Endothelial cell of umbilical vein (primary cell): ENCODE measurements at regions not wholly inside any gene's neighbourhood (a gene's known extent, or its start where the extent isn't known, plus 50 kb on each side); places are given as distances from the start of the nearest gene placed in this dataset.

Source experiments
- BruUV-seq: library from RNA; stranded (reverse); fragments of 400-500 nt; replicated peaks from 2 replicates; lab custom pipeline; 2021; lab: Mats Ljungman, UMichigan
- CTCF ChIA-PET: fragments of 300-600, 350-600 bp; sonication (Branson Sonifier 250); formaldehyde crosslinking; loops from one replicate; lab custom pipeline; 2021; ENCODE audit warnings: antibody characterized with exemption, inconsistent platforms; lab: Charles Lee
- POLR2A ChIA-PET: fragments of 300-600, 350-600 bp; sonication (Branson Sonifier 250); formaldehyde crosslinking; loops from one replicate; lab custom pipeline; 2021; ENCODE audit warnings: antibody characterized with exemption, inconsistent platforms; lab: Charles Lee
- DNase-seq: peaks from one replicate; pipeline ENCODE4 v3.0.0-alpha.2; 2011; ENCODE audit warnings: low read depth, low spot score
- FAIRE-seq: peaks from 2 replicates; lab custom pipeline; 2011; peaks lifted over from hg19 to GRCh38; lab: Jason Lieb, UNC
- H2AFZ ChIP-seq: 2 replicates; pipeline ENCODE4 v1.6.0; 2012; ENCODE audit warnings: low read depth, low read length, control low read depth, inconsistent platforms
- H3K27ac ChIP-seq: 2 replicates; pipeline ENCODE4 v1.5.1; 2011; ENCODE audit warnings: low read depth, mild to moderate bottlenecking, control low read depth, low read length, moderate library complexity; ENCODE audit not compliant: insufficient read depth
- H3K27me3 ChIP-seq, 2 experiments: 2 replicates each; pipeline versions ENCODE4 v1.6.0 to v1.6.1; 2011; ENCODE audit warnings: low read length in 2 of 2, mixed read lengths in 1 of 2; ENCODE audit not compliant: control insufficient read depth in 2 of 2, insufficient read depth in 2 of 2
- H3K36me3 ChIP-seq, 2 experiments: 2 replicates in 1 of 2; 3 replicates in 1 of 2; pipeline ENCODE4 v1.5.1; 2011; ENCODE audit warnings: low read length in 2 of 2, mild to moderate bottlenecking in 1 of 2, moderate library complexity in 1 of 2; ENCODE audit not compliant: control insufficient read depth in 2 of 2, insufficient read depth in 2 of 2; ENCODE audit errors: extremely low read depth in 1 of 2
- H3K4me1 ChIP-seq: 3 replicates; pipeline ENCODE4 v1.5.1; 2011; ENCODE audit warnings: mild to moderate bottlenecking, low read length; ENCODE audit not compliant: control insufficient read depth, insufficient read depth; ENCODE audit errors: extremely low read depth
- H3K4me2 ChIP-seq: 2 replicates; pipeline ENCODE4 v1.6.1; 2011; ENCODE audit warnings: low read length, control low read depth, mixed read lengths; ENCODE audit not compliant: insufficient read depth
- H3K4me3 ChIP-seq, 3 experiments: fragments of 200-600 bp in 1 of 3; sonication (generic), shearing (Covaris generic) in 1 of 3; replicated peaks in 1 of 3; 2 replicates each; pipeline ENCODE4 v1.5.1; 2011 to 2016; ENCODE audit warnings: control low read depth in 3 of 3, low read length in 3 of 3, mild to moderate bottlenecking in 2 of 3, inconsistent platforms in 1 of 3, low read depth in 1 of 3, moderate library complexity in 1 of 3; ENCODE audit not compliant: insufficient read depth in 1 of 3
- H3K79me2 ChIP-seq: 2 replicates; pipeline ENCODE4 v1.6.0; 2012; ENCODE audit warnings: low read length, inconsistent platforms; ENCODE audit not compliant: control insufficient read depth, insufficient read depth
- H3K9ac ChIP-seq: replicated peaks from 2 replicates; pipeline ENCODE3; 2011; ENCODE audit warnings: low read length, control low read depth; ENCODE audit not compliant: insufficient read depth; ENCODE audit errors: extremely low read depth
- H3K9me1 ChIP-seq: replicated peaks from 3 replicates; pipeline ENCODE4 v1.6.0; 2011; ENCODE audit warnings: mild to moderate bottlenecking, low read length; ENCODE audit not compliant: control insufficient read depth, insufficient read depth; ENCODE audit errors: extremely low read depth
- H3K9me3 ChIP-seq: replicated peaks from 2 replicates; pipeline ENCODE4 v1.5.1; 2012; ENCODE audit warnings: low read length, inconsistent platforms; ENCODE audit not compliant: control insufficient read depth, insufficient read depth
- H4K20me1 ChIP-seq: replicated peaks from 2 replicates; pipeline ENCODE3; 2011; ENCODE audit warnings: mild to moderate bottlenecking, low read length; ENCODE audit not compliant: control insufficient read depth, insufficient read depth; ENCODE audit errors: extremely low read depth
- EZH2 ChIP-seq: IDR thresholded peaks from 2 replicates; pipeline ENCODE4 v1.6.1; 2012; ENCODE audit warnings: borderline replicate concordance, low read depth, mild to moderate bottlenecking, moderate library complexity, low read length, inconsistent platforms; ENCODE audit not compliant: severe bottlenecking
- FOS ChIP-seq: IDR thresholded peaks from 2 replicates; pipeline ENCODE4 v1.6.1; 2011; ENCODE audit warnings: mild to moderate bottlenecking, low read length, moderate library complexity, borderline replicate concordance; ENCODE audit not compliant: insufficient read depth
- GATA2 ChIP-seq: IDR thresholded peaks from 2 replicates; pipeline ENCODE4 v1.7.0; 2011; ENCODE audit warnings: low read depth, mild to moderate bottlenecking, moderate library complexity, mixed read lengths, low read length; ENCODE audit not compliant: insufficient read length, insufficient read depth
- JUN ChIP-seq: IDR thresholded peaks from 2 replicates; pipeline ENCODE4 v1.6.1; 2011; ENCODE audit warnings: borderline replicate concordance, low read depth; ENCODE audit not compliant: insufficient read length, insufficient read depth
- MAX ChIP-seq: IDR thresholded peaks from 2 replicates; pipeline ENCODE4 v1.6.1; 2011; ENCODE audit not compliant: insufficient read depth, insufficient read length
- MYC ChIP-seq: IDR thresholded peaks from one replicate; pipeline ENCODE4 v1.6.1; 2011; ENCODE audit warnings: mild to moderate bottlenecking, low read depth, low read length
- POLR2A ChIP-seq: IDR thresholded peaks from 2 replicates; pipeline ENCODE4 v1.6.1; 2012; ENCODE audit warnings: low read depth, mild to moderate bottlenecking, control low read depth, low read length
- POLR2AphosphoS5 ChIP-seq: IDR thresholded peaks from 2 replicates; pipeline ENCODE4 v1.6.1; 2012; ENCODE audit warnings: low read depth, mild to moderate bottlenecking, control low read depth, low read length, moderate library complexity; ENCODE audit not compliant: insufficient read depth
- dilution Hi-C: fragments of 300-500 bp; cut with MboI; formaldehyde crosslinking; loops from one replicate; pipeline ENCODE4 v1.15.0; 2019; ENCODE audit warnings: low sequenced_read_pairs; ENCODE audit not compliant: extremely low pct_ligation_motif_present
- intact Hi-C: fragments of 100-400 bp; cut with micrococcal nuclease; formaldehyde crosslinking; loops from one replicate; pipeline ENCODE4 v1.10.0; 2022
- TF ChIP-seq, protein P1 (sequence below), 2 donors: IDR thresholded peaks; 1 replicate in 1 of 2; 2 replicates in 1 of 2; pipeline ENCODE4 v1.5.1; 2011; ENCODE audit warnings: low read length in 2 of 2, mild to moderate bottlenecking in 2 of 2, moderate library complexity in 2 of 2, control low read depth in 1 of 2, inconsistent platforms in 1 of 2, low read depth in 1 of 2; ENCODE audit not compliant: insufficient read depth in 1 of 2; ENCODE audit errors: extremely low read depth in 1 of 2

DNA sequence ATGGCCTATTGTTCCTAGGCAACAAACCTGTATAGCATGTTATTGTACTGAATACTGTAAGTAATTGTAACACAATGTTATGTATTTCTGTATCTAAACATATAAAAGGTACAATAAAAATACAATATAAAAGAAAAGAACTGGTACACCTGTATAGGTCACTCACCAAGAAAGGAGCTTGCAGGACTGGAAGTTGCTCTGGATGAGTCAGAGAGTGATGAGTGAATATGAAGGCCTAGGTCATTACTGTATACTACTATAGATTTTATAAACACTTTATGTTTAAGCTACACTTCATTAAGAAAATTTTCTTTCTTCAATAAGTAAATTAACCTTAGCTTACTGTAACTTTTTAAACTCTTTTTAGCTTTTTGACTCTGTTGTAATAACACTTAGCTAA lies 559.9 kb downstream of the PLPP3 start:
- Histone ChIP-seq H3K9ac (no peak overlapping the region), H3K27ac (no peak overlapping the region), H3K9me3 (no peaks in the 10 kb centered on the region), H3K4me2 (no peak overlapping the region), H3K79me2 (no peaks in the 10 kb centered on the region), H3K27me3 (no peaks in the 10 kb centered on the region), H3K4me3 (no peak overlapping the region), H2AFZ (no peak overlapping the region), H4K20me1 (no peaks in the 10 kb centered on the region), H3K4me1 (no peaks in the 10 kb centered on the region), H3K36me3 (no peaks in the 10 kb centered on the region), H3K9me1 (no peaks in the 10 kb centered on the region)
- POLR2A ChIA-PET: no interaction called here
- dilution Hi-C loops: no loop called here
- DNase-seq (no peak), FAIRE-seq (no peak)
- intact Hi-C loops: no loop called here
- TF ChIP-seq MYC (no peak), GATA2 (no peak), POLR2A (no peak), EZH2 (no peak), JUN (no peak), MAX (no peak), FOS (no peak), POLR2AphosphoS5 (no peak)
- TF ChIP-seq, protein P1, sequence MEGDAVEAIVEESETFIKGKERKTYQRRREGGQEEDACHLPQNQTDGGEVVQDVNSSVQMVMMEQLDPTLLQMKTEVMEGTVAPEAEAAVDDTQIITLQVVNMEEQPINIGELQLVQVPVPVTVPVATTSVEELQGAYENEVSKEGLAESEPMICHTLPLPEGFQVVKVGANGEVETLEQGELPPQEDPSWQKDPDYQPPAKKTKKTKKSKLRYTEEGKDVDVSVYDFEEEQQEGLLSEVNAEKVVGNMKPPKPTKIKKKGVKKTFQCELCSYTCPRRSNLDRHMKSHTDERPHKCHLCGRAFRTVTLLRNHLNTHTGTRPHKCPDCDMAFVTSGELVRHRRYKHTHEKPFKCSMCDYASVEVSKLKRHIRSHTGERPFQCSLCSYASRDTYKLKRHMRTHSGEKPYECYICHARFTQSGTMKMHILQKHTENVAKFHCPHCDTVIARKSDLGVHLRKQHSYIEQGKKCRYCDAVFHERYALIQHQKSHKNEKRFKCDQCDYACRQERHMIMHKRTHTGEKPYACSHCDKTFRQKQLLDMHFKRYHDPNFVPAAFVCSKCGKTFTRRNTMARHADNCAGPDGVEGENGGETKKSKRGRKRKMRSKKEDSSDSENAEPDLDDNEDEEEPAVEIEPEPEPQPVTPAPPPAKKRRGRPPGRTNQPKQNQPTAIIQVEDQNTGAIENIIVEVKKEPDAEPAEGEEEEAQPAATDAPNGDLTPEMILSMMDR (IDR thresholded peaks at IDR 0.05; ENCODE audit: extremely low read depth in 1 of 2, insufficient read depth in 1 of 2, low read depth in 1 of 2, low read length in 2 of 2): no peak
- CTCF ChIA-PET: no interaction called here
- BruUV-seq: no TSS peak
